ENCODE measurements at regions not wholly inside any gene's neighbourhood (a gene's known extent, or its start where the extent isn't known, plus 50 kb on each side); places are given as distances from the start of the nearest gene placed in this dataset.
A peak's percentile ranks its signal among the peaks of the same experiment; 100 is the strongest.

GRCh38 chr7:110224643-110225042 is 866.3 kb upstream of the LRRN3 start:
- in situ Hi-C loops (cut with MboI; ENCODE audit: low sequenced_read_pairs) = no loop called here
- H3K23ac ChIP-seq (ENCODE audit: low read depth, low read length) = no peak overlapping the region
- TF ChIP-seq NFE2L2 (IDR thresholded peaks at IDR 0.05; ENCODE audit: low read depth, low read length) = no peak
- TF ChIP-seq RFX5 (IDR thresholded peaks at IDR 0.05; ENCODE audit: low read depth, low read length) = no peak
- no peak for TF ChIP-seq MAZ (IDR thresholded peaks at IDR 0.05; ENCODE audit: borderline replicate concordance, low read depth, low read length)
- TF ChIP-seq MAFK (IDR thresholded peaks at IDR 0.05; ENCODE audit: low read depth, low read length) = no peak
- TF ChIP-seq POLR2A (IDR thresholded peaks at IDR 0.05; ENCODE audit: low read depth, low read length) = no peak
- no peak for TF ChIP-seq ELK1 (IDR thresholded peaks at IDR 0.05; ENCODE audit: borderline replicate concordance, low read depth, low read length)
- no peak for TF ChIP-seq FOS (IDR thresholded peaks at IDR 0.05; ENCODE audit: low read depth, low read length)
- no peak for TF ChIP-seq CTCF (conservative IDR thresholded peaks at IDR 0.05; ENCODE audit: low read depth, low read length)
- TF ChIP-seq MXI1 (IDR thresholded peaks at IDR 0.05; ENCODE audit: borderline replicate concordance, low read depth, low read length) = no peak
- no peak for TF ChIP-seq CEBPB (IDR thresholded peaks at IDR 0.05; ENCODE audit: low read depth, low read length)
- no peak for TF ChIP-seq USF2 (IDR thresholded peaks at IDR 0.05; ENCODE audit: low read depth, low read length)
- TF ChIP-seq RAD21 (IDR thresholded peaks at IDR 0.05; ENCODE audit: low read length) = no peak
- TF ChIP-seq BHLHE40 (IDR thresholded peaks at IDR 0.05; ENCODE audit: low read depth, low read length) = no peak
- no peak for TF ChIP-seq SMC3 (IDR thresholded peaks at IDR 0.05; ENCODE audit: low read depth, low read length)
- TF ChIP-seq RCOR1 (IDR thresholded peaks at IDR 0.05; ENCODE audit: insufficient replicate concordance, low read length) = no peak
- no peak overlapping the region for H3K56ac ChIP-seq (ENCODE audit: extremely low read depth, insufficient read depth, low read length)
- no TSS peak for BruUV-seq (replicated peaks)
- ChIA-PET CTCF (interaction anchor here (0.7 kb wide), 1 partner anchor 151 kb away, joined by 3 read pairs; no protein-coding TSS in a partner anchor), POLR2A (ENCODE audit: unreplicated experiment) (no interaction called here)
- DNase-seq (peak; percentile 2), ATAC-seq (ENCODE audit: low read depth) (no peak)
- H3K18ac ChIP-seq (ENCODE audit: low read depth, low read length) = no peak overlapping the region
- dilution Hi-C loops (cut with HindIII; ENCODE audit: low sequenced_read_pairs, unreplicated experiment) = no loop called here
- no peak overlapping the region for H2BK20ac ChIP-seq (ENCODE audit: low read depth, low read length)
- H3K14ac ChIP-seq (replicated peaks; ENCODE audit: low read depth, low read length) = no peak overlapping the region
- no peak overlapping the region for H3K27ac ChIP-seq (ENCODE audit: insufficient read depth, low read length)
- H4K91ac ChIP-seq (ENCODE audit: insufficient read depth, low read depth, low read length) = no peak overlapping the region
- intact Hi-C loops (cut with micrococcal nuclease) = no loop called here
- no peak overlapping the region for H4K8ac ChIP-seq (ENCODE audit: low read depth in 2 of 2, low read length in 2 of 2)
- H3K9me1 ChIP-seq (ENCODE audit: insufficient read depth, low read length) = no peaks in the 10 kb centered on the region
- no peak overlapping the region for H2AK5ac ChIP-seq (ENCODE audit: low read depth, low read length)
- no peak overlapping the region for H4K5ac ChIP-seq (ENCODE audit: low read depth, low read length)
- no peak overlapping the region for H2BK15ac ChIP-seq (ENCODE audit: low read depth, low read length)
- no peak overlapping the region for H3K4ac ChIP-seq (ENCODE audit: low read depth, low read length)
- no peak overlapping the region for H2AFZ ChIP-seq (replicated peaks; ENCODE audit: low read length, poor library complexity)
- H3K36me3 ChIP-seq (ENCODE audit: control insufficient read depth, insufficient read depth, low read length) = no peaks in the 10 kb centered on the region
- no peak overlapping the region for H2BK5ac ChIP-seq (ENCODE audit: low read depth, low read length, poor library complexity, severe bottlenecking)
- H3K4me2 ChIP-seq (ENCODE audit: low read depth, low read length) = no peak overlapping the region
- no peaks in the 10 kb centered on the region for H4K20me1 ChIP-seq (ENCODE audit: insufficient read depth, low read length)
- H2AK9ac ChIP-seq (replicated peaks; ENCODE audit: low read depth, low read length, poor library complexity) = no peak overlapping the region
- no peak overlapping the region for H2BK120ac ChIP-seq (ENCODE audit: low read depth, low read length)
- no peaks in the 10 kb centered on the region for H3K79me1 ChIP-seq (ENCODE audit: low read depth in 1 of 2, low read length in 2 of 2)
- H3K9ac ChIP-seq (ENCODE audit: low read depth, low read length) = no peak overlapping the region
- no peaks in the 10 kb centered on the region for H3K4me1 ChIP-seq (ENCODE audit: control insufficient read depth, insufficient read depth, low read length)
- no peak overlapping the region for H3K4me3 ChIP-seq (ENCODE audit: insufficient read depth, low read depth, low read length)
- H3K27me3 ChIP-seq (ENCODE audit: control insufficient read depth, insufficient read depth, low read length) = no peaks in the 10 kb centered on the region
- no peaks in the 10 kb centered on the region for H3K9me3 ChIP-seq (ENCODE audit: control insufficient read depth, insufficient read depth, low read length)
